ENCODE measurements at regions not wholly inside any gene's neighbourhood (a gene's known extent, or its start where the extent isn't known, plus 50 kb on each side); places are given as distances from the start of the nearest gene placed in this dataset.

DNA sequence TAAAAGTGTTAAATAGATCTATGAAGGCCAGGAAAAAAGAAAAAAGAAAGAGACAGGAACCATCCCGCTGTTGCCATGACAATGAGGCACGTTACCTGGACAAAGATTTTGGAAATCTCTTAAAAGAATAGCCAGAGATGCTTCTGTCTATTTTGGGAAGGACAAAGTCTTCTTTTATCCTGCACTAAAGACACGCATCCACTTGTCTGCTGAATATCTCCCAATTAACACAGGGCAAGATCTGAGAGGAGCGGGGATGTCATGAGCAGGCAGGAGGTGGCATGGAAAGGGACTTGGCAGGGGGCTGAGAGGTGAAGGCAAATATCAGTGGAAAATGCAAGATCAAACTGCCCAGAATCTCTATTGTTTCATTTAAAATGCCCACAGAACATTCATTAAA, 153.8 kb upstream of the BLID start:
- H3K27ac ChIP-seq = no peak overlapping the region
- no peak overlapping the region for H3K4me3 ChIP-seq
- H3K4me1 ChIP-seq = no peaks in the 10 kb centered on the region
- intact Hi-C loops (cut with DNase I) = no loop called here
- H3K36me3 ChIP-seq = no peaks in the 10 kb centered on the region
- TF ChIP-seq POLR2A (IDR thresholded peaks at IDR 0.05) (no peak), EP300 (IDR thresholded peaks at IDR 0.05) (no peak), POLR2AphosphoS5 (IDR thresholded peaks at IDR 0.05) (no peak)
- TF ChIP-seq, protein P1, sequence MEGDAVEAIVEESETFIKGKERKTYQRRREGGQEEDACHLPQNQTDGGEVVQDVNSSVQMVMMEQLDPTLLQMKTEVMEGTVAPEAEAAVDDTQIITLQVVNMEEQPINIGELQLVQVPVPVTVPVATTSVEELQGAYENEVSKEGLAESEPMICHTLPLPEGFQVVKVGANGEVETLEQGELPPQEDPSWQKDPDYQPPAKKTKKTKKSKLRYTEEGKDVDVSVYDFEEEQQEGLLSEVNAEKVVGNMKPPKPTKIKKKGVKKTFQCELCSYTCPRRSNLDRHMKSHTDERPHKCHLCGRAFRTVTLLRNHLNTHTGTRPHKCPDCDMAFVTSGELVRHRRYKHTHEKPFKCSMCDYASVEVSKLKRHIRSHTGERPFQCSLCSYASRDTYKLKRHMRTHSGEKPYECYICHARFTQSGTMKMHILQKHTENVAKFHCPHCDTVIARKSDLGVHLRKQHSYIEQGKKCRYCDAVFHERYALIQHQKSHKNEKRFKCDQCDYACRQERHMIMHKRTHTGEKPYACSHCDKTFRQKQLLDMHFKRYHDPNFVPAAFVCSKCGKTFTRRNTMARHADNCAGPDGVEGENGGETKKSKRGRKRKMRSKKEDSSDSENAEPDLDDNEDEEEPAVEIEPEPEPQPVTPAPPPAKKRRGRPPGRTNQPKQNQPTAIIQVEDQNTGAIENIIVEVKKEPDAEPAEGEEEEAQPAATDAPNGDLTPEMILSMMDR (IDR thresholded peaks at IDR 0.05) = no peak
- H3K9me3 ChIP-seq = no peaks in the 10 kb centered on the region
- 88 to 93% methylated on average over 4 of the region's 4 CpGs for WGBS, 2 donors
- no peaks in the 10 kb centered on the region for H3K27me3 ChIP-seq
- no peak for DNase-seq

DNA sequence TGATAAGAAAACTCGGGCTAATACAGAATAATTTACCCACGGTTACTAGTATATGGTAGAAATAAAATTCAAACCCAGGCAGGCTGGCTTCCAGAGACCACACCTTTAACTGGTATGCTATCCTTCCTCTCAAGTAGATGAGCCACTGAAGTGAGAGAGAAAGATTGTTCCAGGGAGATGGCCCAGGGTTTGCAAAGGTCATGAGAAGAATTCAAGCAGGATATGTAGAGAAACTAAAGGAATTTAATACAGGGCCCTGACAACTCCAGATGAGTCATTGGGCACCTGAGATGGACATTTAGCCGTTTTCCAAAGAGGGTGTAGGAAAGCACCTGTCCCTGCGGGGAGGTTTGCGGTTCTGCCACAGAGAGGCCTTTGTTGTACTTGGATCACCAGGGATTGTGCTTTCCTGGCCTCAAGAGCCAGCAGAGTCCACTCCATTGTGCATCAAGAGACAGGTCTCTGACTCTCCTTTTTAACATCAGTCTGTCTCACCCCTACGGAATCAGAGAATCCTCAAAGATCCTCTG, 152.7 kb upstream of the BLID start:
- Histone ChIP-seq H3K9me3 (no peaks in the 10 kb centered on the region), H3K4me1 (no peaks in the 10 kb centered on the region), H3K4me3 (no peak overlapping the region), H3K36me3 (no peaks in the 10 kb centered on the region), H3K27me3 (no peaks in the 10 kb centered on the region), H3K27ac (no peak overlapping the region)
- intact Hi-C loops (cut with DNase I) = no loop called here
- no peak for DNase-seq
- TF ChIP-seq EP300 (IDR thresholded peaks at IDR 0.05) = no peak
- no peak for TF ChIP-seq POLR2AphosphoS5 (IDR thresholded peaks at IDR 0.05)
- no peak for TF ChIP-seq POLR2A (IDR thresholded peaks at IDR 0.05)
- TF ChIP-seq, protein P1 (IDR thresholded peaks at IDR 0.05) = no peak
- WGBS, 2 donors = 76 to 87% methylated on average over 6 of the region's 6 CpGs

DNA sequence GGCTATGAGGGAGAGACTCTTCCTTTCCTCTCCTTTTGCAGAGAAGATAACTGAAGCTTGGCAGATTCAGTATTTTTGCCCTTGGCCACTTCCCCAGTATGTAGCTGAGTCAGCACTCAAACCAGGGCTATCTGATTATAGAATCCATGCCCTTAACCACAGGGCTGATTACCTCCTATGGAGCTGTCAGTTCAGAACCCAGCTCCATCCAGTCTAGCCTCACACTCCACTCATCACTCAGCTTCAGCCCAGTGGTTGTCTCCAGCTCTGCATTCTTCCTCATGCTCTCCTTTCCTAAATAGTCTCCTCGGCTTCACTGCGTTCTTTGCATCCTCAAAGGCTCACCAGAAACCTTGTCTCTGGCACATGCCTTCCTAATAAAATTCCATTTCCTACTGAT, 151.6 kb upstream of the BLID start:
- no peak for DNase-seq
- Histone ChIP-seq H3K36me3 (no peaks in the 10 kb centered on the region), H3K9me3 (no peaks in the 10 kb centered on the region), H3K4me3 (no peak overlapping the region), H3K4me1 (no peaks in the 10 kb centered on the region), H3K27ac (no peak overlapping the region), H3K27me3 (no peaks in the 10 kb centered on the region)
- intact Hi-C loops (cut with DNase I) = no loop called here
- no peak for TF ChIP-seq EP300 (IDR thresholded peaks at IDR 0.05)
- no peak for TF ChIP-seq POLR2AphosphoS5 (IDR thresholded peaks at IDR 0.05)
- no peak for TF ChIP-seq POLR2A (IDR thresholded peaks at IDR 0.05)
- TF ChIP-seq, protein P1 (IDR thresholded peaks at IDR 0.05) = no peak
- 84 to 85% methylated on average over 2 of the region's 2 CpGs for WGBS, 2 donors

DNA sequence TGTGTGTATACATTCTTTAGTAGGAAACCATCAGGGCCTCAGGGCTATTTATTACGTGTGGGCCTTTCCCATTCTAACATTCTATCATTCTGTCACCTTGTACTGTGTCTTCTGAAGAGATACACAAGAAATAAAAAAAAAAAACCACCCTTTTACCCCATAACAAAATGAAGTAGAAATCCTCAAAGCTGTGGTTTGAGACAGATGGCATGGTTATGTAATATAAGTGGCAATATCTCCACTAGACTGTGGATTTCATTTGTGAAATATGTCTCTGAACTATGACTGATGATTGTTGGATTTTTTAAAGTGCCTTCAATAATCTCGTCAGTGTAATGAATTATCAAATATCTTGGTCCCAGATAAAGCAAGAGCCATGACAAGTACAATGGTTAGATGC, 150.0 kb upstream of the BLID start:
- DNase-seq = no peak
- Histone ChIP-seq H3K27me3 (no peaks in the 10 kb centered on the region), H3K27ac (no peak overlapping the region), H3K4me3 (no peak overlapping the region), H3K9me3 (no peaks in the 10 kb centered on the region), H3K4me1 (no peaks in the 10 kb centered on the region), H3K36me3 (no peaks in the 10 kb centered on the region)
- TF ChIP-seq EP300 (IDR thresholded peaks at IDR 0.05) (no peak), POLR2AphosphoS5 (IDR thresholded peaks at IDR 0.05) (no peak), POLR2A (IDR thresholded peaks at IDR 0.05) (no peak)
- TF ChIP-seq, protein P1 (IDR thresholded peaks at IDR 0.05) = no peak
- 56 to 65% methylated on average over 2 of the region's 2 CpGs for WGBS, 2 donors
- intact Hi-C loops (cut with DNase I) = no loop called here

DNA sequence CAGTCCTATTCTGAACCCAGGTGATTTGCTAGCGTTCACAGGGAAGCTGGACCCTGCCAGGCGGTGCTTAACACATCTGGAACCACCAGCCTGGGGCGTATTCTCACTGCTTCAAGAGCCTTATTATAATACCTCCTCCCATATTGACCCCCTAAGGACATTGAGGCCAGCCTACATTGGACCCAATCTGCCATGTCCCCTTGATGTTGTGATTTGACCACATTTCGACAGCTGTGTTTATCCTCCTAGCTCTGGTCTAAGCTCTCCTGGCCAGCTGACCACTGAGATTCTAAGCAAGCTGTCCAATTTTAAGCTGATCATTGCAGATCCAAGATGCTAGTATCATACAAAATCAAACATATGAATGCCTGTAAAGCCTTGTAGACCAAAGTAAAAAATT, 148.1 kb upstream of the BLID start:
- no peaks in the 10 kb centered on the region for H3K27me3 ChIP-seq
- no peak overlapping the region for H3K4me3 ChIP-seq
- H3K27ac ChIP-seq = no peak overlapping the region
- 85 to 89% methylated on average over 4 of the region's 4 CpGs for WGBS, 2 donors
- H3K4me1 ChIP-seq = no peaks in the 10 kb centered on the region
- intact Hi-C loops (cut with DNase I) = no loop called here
- TF ChIP-seq, protein P1 (IDR thresholded peaks at IDR 0.05) = no peak
- TF ChIP-seq POLR2A (IDR thresholded peaks at IDR 0.05) = no peak
- TF ChIP-seq POLR2AphosphoS5 (IDR thresholded peaks at IDR 0.05) = no peak
- TF ChIP-seq EP300 (IDR thresholded peaks at IDR 0.05) = no peak
- no peaks in the 10 kb centered on the region for H3K36me3 ChIP-seq
- no peaks in the 10 kb centered on the region for H3K9me3 ChIP-seq
- DNase-seq = no peak
